ENCODE measurements at regions not wholly inside any gene's neighbourhood (a gene's known extent, or its start where the extent isn't known, plus 50 kb on each side); places are given as distances from the start of the nearest gene placed in this dataset.

- no peak overlapping the region for H3K27ac ChIP-seq (ENCODE audit: low read depth, low read length)
- intact Hi-C loops (cut with micrococcal nuclease): no loop called here
- RAD21 ChIA-PET (ENCODE audit: low non-redundant PET in 1 of 2, low total read pairs in 2 of 2, uncharacterized antibody in 2 of 2, unreplicated experiment in 2 of 2): no interaction called here
- no peaks in the 10 kb centered on the region for H3K36me3 ChIP-seq (ENCODE audit: control insufficient read depth in 1 of 2, insufficient read depth in 2 of 2, low read length in 2 of 2)
- TF ChIP-seq, protein P1, sequence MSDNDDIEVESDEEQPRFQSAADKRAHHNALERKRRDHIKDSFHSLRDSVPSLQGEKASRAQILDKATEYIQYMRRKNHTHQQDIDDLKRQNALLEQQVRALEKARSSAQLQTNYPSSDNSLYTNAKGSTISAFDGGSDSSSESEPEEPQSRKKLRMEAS (IDR thresholded peaks at IDR 0.05): no peak
- TF ChIP-seq EZH2phosphoT487 (IDR thresholded peaks at IDR 0.05; ENCODE audit: borderline replicate concordance) (no peak), SRF (IDR thresholded peaks at IDR 0.05; ENCODE audit: low read depth) (no peak), REST (IDR thresholded peaks at IDR 0.05; ENCODE audit: low read depth) (no peak), FOSL1 (IDR thresholded peaks at IDR 0.05; ENCODE audit: low read depth) (no peak), YY1 (IDR thresholded peaks at IDR 0.05; ENCODE audit: extremely low read depth, insufficient replicate concordance, low read depth, low read length) (no peak), SIN3A (IDR thresholded peaks at IDR 0.05; ENCODE audit: low read depth) (no peak), POLR2A (IDR thresholded peaks at IDR 0.05; ENCODE audit: borderline replicate concordance, extremely low read depth, insufficient read depth, insufficient read length) (no peak), EGR1 (IDR thresholded peaks at IDR 0.05; ENCODE audit: low read depth) (no peak), CBX3 (IDR thresholded peaks at IDR 0.05; ENCODE audit: low read depth) (no peak), ELF1 (IDR thresholded peaks at IDR 0.05; ENCODE audit: borderline replicate concordance, low read depth) (no peak), JUND (IDR thresholded peaks at IDR 0.05) (no peak), ZFX (IDR thresholded peaks at IDR 0.05) (no peak), ZBTB33 (IDR thresholded peaks at IDR 0.05; ENCODE audit: extremely low read depth, insufficient replicate concordance, low read length) (no peak), POLR2AphosphoS5 (IDR thresholded peaks at IDR 0.05; ENCODE audit: low read depth, low read length) (no peak), CEBPB (IDR thresholded peaks at IDR 0.05; ENCODE audit: low read depth) (no peak), ZNF274 (IDR thresholded peaks at IDR 0.05; ENCODE audit: low read depth, low read length) (no peak), SP1 (IDR thresholded peaks at IDR 0.05; ENCODE audit: low read depth) (no peak)
- TF ChIP-seq, protein P2, sequence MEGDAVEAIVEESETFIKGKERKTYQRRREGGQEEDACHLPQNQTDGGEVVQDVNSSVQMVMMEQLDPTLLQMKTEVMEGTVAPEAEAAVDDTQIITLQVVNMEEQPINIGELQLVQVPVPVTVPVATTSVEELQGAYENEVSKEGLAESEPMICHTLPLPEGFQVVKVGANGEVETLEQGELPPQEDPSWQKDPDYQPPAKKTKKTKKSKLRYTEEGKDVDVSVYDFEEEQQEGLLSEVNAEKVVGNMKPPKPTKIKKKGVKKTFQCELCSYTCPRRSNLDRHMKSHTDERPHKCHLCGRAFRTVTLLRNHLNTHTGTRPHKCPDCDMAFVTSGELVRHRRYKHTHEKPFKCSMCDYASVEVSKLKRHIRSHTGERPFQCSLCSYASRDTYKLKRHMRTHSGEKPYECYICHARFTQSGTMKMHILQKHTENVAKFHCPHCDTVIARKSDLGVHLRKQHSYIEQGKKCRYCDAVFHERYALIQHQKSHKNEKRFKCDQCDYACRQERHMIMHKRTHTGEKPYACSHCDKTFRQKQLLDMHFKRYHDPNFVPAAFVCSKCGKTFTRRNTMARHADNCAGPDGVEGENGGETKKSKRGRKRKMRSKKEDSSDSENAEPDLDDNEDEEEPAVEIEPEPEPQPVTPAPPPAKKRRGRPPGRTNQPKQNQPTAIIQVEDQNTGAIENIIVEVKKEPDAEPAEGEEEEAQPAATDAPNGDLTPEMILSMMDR (IDR thresholded peaks at IDR 0.05 in 2 of 3, conservative IDR thresholded peaks at IDR 0.05 in 1 of 3; ENCODE audit: borderline replicate concordance in 1 of 3, insufficient read depth in 1 of 3, low read depth in 2 of 3, low read length in 2 of 3): no peak
- CTCF ChIA-PET: no interaction called here
- no peak overlapping the region for H3K4me3 ChIP-seq (replicated peaks in 1 of 2; ENCODE audit: low read depth in 1 of 2, low read length in 2 of 2)
- BruUV-seq (replicated peaks): no TSS peak
- no peak overlapping the region for H3K4me2 ChIP-seq (ENCODE audit: low read length)
- DNase-seq (ENCODE audit: low read depth, low spot score) (no peak), ATAC-seq (no peak)
- POLR2A ChIA-PET: no interaction called here
- no peaks in the 10 kb centered on the region for H3K4me1 ChIP-seq (ENCODE audit: control insufficient read depth in 1 of 2, insufficient read depth in 2 of 2, low read length in 2 of 2)
- no peaks in the 10 kb centered on the region for H4K20me1 ChIP-seq (ENCODE audit: insufficient read depth)
- no peak overlapping the region for H2AFZ ChIP-seq (ENCODE audit: low read depth, low read length, poor library complexity, severe bottlenecking)
- H3K79me2 ChIP-seq (ENCODE audit: insufficient read depth, low read length): no peaks in the 10 kb centered on the region
- H3K9ac ChIP-seq (ENCODE audit: low read length): no peak overlapping the region
- H3K9me3 ChIP-seq (ENCODE audit: control insufficient read depth in 1 of 2, insufficient read depth in 1 of 2, low read depth in 1 of 2, low read length in 2 of 2): no peaks in the 10 kb centered on the region
- H3K9me2 ChIP-seq (ENCODE audit: insufficient read depth): no peaks in the 10 kb centered on the region
- H3K27me3 ChIP-seq (ENCODE audit: insufficient read depth, low read length): no peaks in the 10 kb centered on the region
Measured at GRCh38 chr20:11843289-11843688, 74.4 kb upstream of the BTBD3 start.
